GM12878 (cell line): ENCODE measurements at regions not wholly inside any gene's neighbourhood (a gene's known extent, or its start where the extent isn't known, plus 50 kb on each side); places are given as distances from the start of the nearest gene placed in this dataset.

ENCODE experiments used
- ATAC-seq: fragments of 200-7000 bp; cut with Tn5 transposase; 3 replicates; pipeline ENCODE4 v1.9.1; 2020; ENCODE audit warnings: mild to moderate bottlenecking, moderate library complexity
- BruUV-seq: library from RNA; stranded (reverse); fragments of 400-500 nt; replicated peaks from 2 replicates; lab custom pipeline; 2021; lab: Mats Ljungman, UMichigan
- CTCF ChIA-PET: fragments of 300-600 bp; sonication (Branson Sonifier 250); formaldehyde crosslinking; extraction: SDS; loops from one replicate; lab custom pipeline; 2021; ENCODE audit warnings: inconsistent platforms; lab: Yijun Ruan, JAX
- POLR2A ChIA-PET: fragments of 350-600 bp; formaldehyde crosslinking; extraction: SDS; loops from one replicate; lab custom pipeline; 2021; ENCODE audit warnings: inconsistent platforms; lab: Charles Lee
- RAD21 ChIA-PET: fragments of 300-600 bp; sonication (Branson Sonifier 250); formaldehyde crosslinking; loops from one replicate; lab custom pipeline; 2023; ENCODE audit warnings: antibody characterized with exemption; ENCODE audit not compliant: unreplicated experiment; lab: Charles Lee
- SMC1A ChIA-PET: fragments of 300-600 bp; sonication (Branson Sonifier 250); formaldehyde crosslinking; loops from one replicate; lab custom pipeline; 2023; ENCODE audit not compliant: unreplicated experiment, uncharacterized antibody; lab: Charles Lee
- DNase-seq: peaks from one replicate; pipeline ENCODE4 v3.0.0-alpha.2; 2011; ENCODE audit warnings: low read depth, low spot score
- FAIRE-seq: peaks from 3 replicates; lab custom pipeline; 2011; peaks lifted over from hg19 to GRCh38; lab: Jason Lieb, UNC
- H2AFZ ChIP-seq: 2 replicates; pipeline ENCODE4 v1.6.0; 2011; ENCODE audit warnings: low read depth, low read length, control low read depth; ENCODE audit not compliant: control insufficient read depth
- H3K27ac ChIP-seq: 2 replicates; pipeline ENCODE4 v1.5.1; 2011; ENCODE audit warnings: control low read depth; ENCODE audit not compliant: control insufficient read depth, insufficient read depth
- H3K27me3 ChIP-seq, 2 experiments: replicated peaks in 1 of 2; 2 replicates each; pipeline versions ENCODE4 v1.6.0 to v1.6.1; 2011; ENCODE audit warnings: low read length in 1 of 2; ENCODE audit not compliant: control insufficient read depth in 2 of 2, insufficient read depth in 2 of 2
- H3K36me3 ChIP-seq, 2 experiments: 2 replicates each; pipeline ENCODE4 v1.5.1; 2011; ENCODE audit warnings: low read length in 1 of 2; ENCODE audit not compliant: control insufficient read depth in 2 of 2, insufficient read depth in 2 of 2
- H3K4me1 ChIP-seq: 2 replicates; pipeline ENCODE4 v1.6.1; 2011; ENCODE audit warnings: mild to moderate bottlenecking, low read length, moderate library complexity, mixed read lengths; ENCODE audit not compliant: control insufficient read depth, insufficient read depth
- H3K4me2 ChIP-seq: 2 replicates; pipeline ENCODE4 v1.6.0; 2011; ENCODE audit warnings: control low read depth; ENCODE audit not compliant: control insufficient read depth, insufficient read depth
- H3K4me3 ChIP-seq: fragments of 200-600 bp; sonication (generic); 2 replicates; pipeline ENCODE4 v1.5.1; 2016
- H3K79me2 ChIP-seq: 2 replicates; pipeline ENCODE4 v1.6.0; 2011; ENCODE audit warnings: low read length; ENCODE audit not compliant: control insufficient read depth, insufficient read depth
- H3K9ac ChIP-seq: 2 replicates; pipeline ENCODE4 v1.8.0; 2011; ENCODE audit warnings: low read length, control low read depth, mixed read lengths; ENCODE audit not compliant: control insufficient read depth, insufficient read depth
- H3K9me3 ChIP-seq: replicated peaks from 3 replicates; pipeline ENCODE4 v1.5.1; 2011; ENCODE audit warnings: mild to moderate bottlenecking, low read length; ENCODE audit not compliant: control insufficient read depth, insufficient read depth
- H4K20me1 ChIP-seq: 2 replicates; pipeline ENCODE4 v1.6.0; 2011; ENCODE audit not compliant: control insufficient read depth, insufficient read depth
- CBX3 ChIP-seq: fragments of 200-600 bp; sonication (generic); IDR thresholded peaks from 2 replicates; pipeline ENCODE4 v1.6.1; 2016; ENCODE audit warnings: low read depth, borderline replicate concordance
- DPF2 ChIP-seq: fragments of 450-650 bp; IDR thresholded peaks from 2 replicates; pipeline ENCODE4 v1.6.1; 2017; ENCODE audit warnings: mild to moderate bottlenecking
- GABPA ChIP-seq: IDR thresholded peaks from 2 replicates; pipeline ENCODE4 v1.6.1; 2014; ENCODE audit warnings: antibody characterized with exemption, low read depth, mild to moderate bottlenecking, inconsistent platforms
- MAX ChIP-seq: IDR thresholded peaks from 2 replicates; pipeline ENCODE4 v1.6.1; 2012; ENCODE audit warnings: low read depth, low read length, improper control_type of control experiment
- MXI1 ChIP-seq: fragments of 150-350 bp; IDR thresholded peaks from 2 replicates; pipeline ENCODE4 v1.6.1; 2011; ENCODE audit warnings: low read depth, mild to moderate bottlenecking, inconsistent platforms, low read length, improper control_type of control experiment
- NFYA ChIP-seq: IDR thresholded peaks from 2 replicates; pipeline ENCODE4 v1.6.1; 2011; ENCODE audit warnings: low read depth, mild to moderate bottlenecking, low read length, improper control_type of control experiment, borderline replicate concordance
- PML ChIP-seq: IDR thresholded peaks from 2 replicates; pipeline ENCODE4 v1.6.1; 2012; ENCODE audit warnings: low read length, inconsistent platforms
- POU2F2 ChIP-seq: IDR thresholded peaks from 3 replicates; pipeline ENCODE4 v1.6.1; 2011; ENCODE audit warnings: low read depth, mild to moderate bottlenecking, low read length, borderline replicate concordance
- RB1 ChIP-seq: fragments of 450-650 bp; formaldehyde crosslinking; IDR thresholded peaks from 2 replicates; pipeline ENCODE4 v1.6.1; 2017; ENCODE audit warnings: mild to moderate bottlenecking, borderline replicate concordance
- RBBP5 ChIP-seq: fragments of 200-600 bp; sonication (generic); conservative IDR thresholded peaks from 2 replicates; pipeline ENCODE4 v1.6.1; 2016
- RUNX3 ChIP-seq: IDR thresholded peaks from 2 replicates; pipeline ENCODE4 v1.6.1; 2012; ENCODE audit warnings: low read length, inconsistent platforms
- SMC3 ChIP-seq: IDR thresholded peaks from 2 replicates; pipeline ENCODE4 v1.6.1; 2011; ENCODE audit warnings: low read length, improper control_type of control experiment, borderline replicate concordance
- WGBS: methylation state at CpG from one replicate; pipeline ENCODE4 v1.1.6; 2016; ENCODE audit warnings: low lambda C conversion rate; ENCODE audit not compliant: insufficient replicate concordance, insufficient coverage; ENCODE audit errors: missing lambda C conversion rate; 5-methylcytosine and 5-hydroxymethylcytosine counted together
- in situ Hi-C: fragments of 300-500 bp; cut with MboI; formaldehyde crosslinking; loops from 9 replicates; pipeline ENCODE4 v1.14.3; 2018; ENCODE audit warnings: mixed read lengths
- intact Hi-C: fragments of 100-400 bp; cut with micrococcal nuclease; formaldehyde crosslinking; loops from one replicate; pipeline ENCODE4 v1.14.2; 2022; ENCODE audit not compliant: unreplicated experiment

GRCh38 chr17:72222661-72223380 lies 102.0 kb downstream of the SOX9 start:
- Histone ChIP-seq H3K4me3 (no peak overlapping the region), H3K79me2 (no peaks in the 10 kb centered on the region), H3K9ac (no peak overlapping the region), H3K27me3 (peaks cover 4 to 5% of the 10 kb centered on the region in 2 experiments), H2AFZ (no peak overlapping the region), H3K4me2 (no peak overlapping the region), H3K4me1 (no peaks in the 10 kb centered on the region), H3K36me3 (no peaks in the 10 kb centered on the region), H3K27ac (no peak overlapping the region), H4K20me1 (no peaks in the 10 kb centered on the region), H3K9me3 (no peaks in the 10 kb centered on the region; the same call in 2 of the 3 replicates)
- POLR2A ChIA-PET, result no interaction called here
- TF ChIP-seq SMC3 (no peak), PML (no peak), RBBP5 (no peak), MXI1 (no peak), DPF2 (no peak), RUNX3 (no peak), CBX3 (no peak), NFYA (no peak), RB1 (no peak), MAX (no peak), POU2F2 (no peak), GABPA (no peak)
- CTCF ChIA-PET, result no interaction called here
- DNase-seq, result no peak
- in situ Hi-C loops (no loop called here), intact Hi-C loops (no loop called here)
- no peak for FAIRE-seq
- SMC1A ChIA-PET, result no interaction called here
- BruUV-seq, result no TSS peak
- RAD21 ChIA-PET, result no interaction called here
- 18% methylated on average over 2 of the region's 2 CpGs for WGBS
- ATAC-seq, result no peak
